ENCODE measurements at regions not wholly inside any gene's neighbourhood (a gene's known extent, or its start where the extent isn't known, plus 50 kb on each side); places are given as distances from the start of the nearest gene placed in this dataset.

GRCh38 chr13:33925563-33925962, 107.6 kb downstream of the RFC3 start:
- TF ChIP-seq CTCF (IDR thresholded peaks at IDR 0.05) (no peak), POLR2A (IDR thresholded peaks at IDR 0.05) (no peak), POLR2AphosphoS5 (IDR thresholded peaks at IDR 0.05) (no peak), EP300 (IDR thresholded peaks at IDR 0.05) (no peak)

Data from gastroesophageal sphincter (tissue), 3 donors.